ENCODE measurements at regions not wholly inside any gene's neighbourhood (a gene's known extent, or its start where the extent isn't known, plus 50 kb on each side); places are given as distances from the start of the nearest gene placed in this dataset.

GRCh38 chr9:107624234-107624948, 134.8 kb upstream of the KLF4 start:
- ATAC-seq (no peak), FAIRE-seq (no peak), DNase-seq (ENCODE audit: low spot score) (no peak)
- intact Hi-C loops (cut with micrococcal nuclease; ENCODE audit: unreplicated experiment) (no loop called here), in situ Hi-C loops (cut with HindIII; ENCODE audit: extremely low pct_ligation_motif_present, low pct_unique_long_range_greater_than_20kb) (no loop called here)
- Histone ChIP-seq H3K36me3 (replicated peaks in 1 of 2; ENCODE audit: control insufficient read depth in 1 of 2, insufficient read depth in 2 of 2, low read length in 2 of 2) (no peaks in the 10 kb centered on the region), H3K9ac (ENCODE audit: insufficient read depth, low read depth, low read length) (no peak overlapping the region), H3K9me3 (ENCODE audit: low read length) (no peaks in the 10 kb centered on the region), H3K4me2 (ENCODE audit: low read depth, low read length) (no peak overlapping the region), H3K27ac (ENCODE audit: extremely low read length, insufficient read depth, low read length) (no peak overlapping the region), H2AFZ (ENCODE audit: low read length) (no peak overlapping the region), H3K79me2 (ENCODE audit: insufficient read depth, low read length) (no peaks in the 10 kb centered on the region), H4K20me1 (ENCODE audit: insufficient read depth, low read length) (no peaks in the 10 kb centered on the region), H3K4me3 (replicated peaks in 1 of 3; ENCODE audit: insufficient read depth in 1 of 3, low read depth in 2 of 3, low read length in 3 of 3) (no peak overlapping the region), H3K27me3 (ENCODE audit: control insufficient read depth in 1 of 2, insufficient read depth in 2 of 2, low read length in 2 of 2) (peaks cover 0 to 3% of the 10 kb centered on the region in 2 experiments; a peak in 3 of 5 replicates), H3K4me1 (ENCODE audit: insufficient read depth, low read length) (no peaks in the 10 kb centered on the region)
- 48% methylated on average over 15 of the region's 15 CpGs for WGBS (ENCODE audit: low lambda C conversion rate)
- TF ChIP-seq GLI4 (CRISPR knock-in tag; IDR thresholded peaks at IDR 0.05; ENCODE audit: borderline replicate concordance) (no peak), EP300 (IDR thresholded peaks at IDR 0.05; ENCODE audit: low read depth in 2 of 2, low read length in 2 of 2) (no peak), EP300 (CRISPR knock-in tag; IDR thresholded peaks at IDR 0.05; ENCODE audit: borderline replicate concordance) (no peak), ZNF552 (CRISPR knock-in tag; IDR thresholded peaks at IDR 0.05; ENCODE audit: borderline replicate concordance) (no peak), SMC3 (IDR thresholded peaks at IDR 0.05; ENCODE audit: low read length) (no peak), THYN1 (CRISPR knock-in tag; IDR thresholded peaks at IDR 0.05; ENCODE audit: borderline replicate concordance, low read depth) (no peak), STAT5B (CRISPR knock-in tag; IDR thresholded peaks at IDR 0.05) (no peak), SMARCE1 (IDR thresholded peaks at IDR 0.05; ENCODE audit: borderline replicate concordance) (no peak), ZFP36L2 (CRISPR knock-in tag; IDR thresholded peaks at IDR 0.05) (no peak)
- TF ChIP-seq, protein P1, sequence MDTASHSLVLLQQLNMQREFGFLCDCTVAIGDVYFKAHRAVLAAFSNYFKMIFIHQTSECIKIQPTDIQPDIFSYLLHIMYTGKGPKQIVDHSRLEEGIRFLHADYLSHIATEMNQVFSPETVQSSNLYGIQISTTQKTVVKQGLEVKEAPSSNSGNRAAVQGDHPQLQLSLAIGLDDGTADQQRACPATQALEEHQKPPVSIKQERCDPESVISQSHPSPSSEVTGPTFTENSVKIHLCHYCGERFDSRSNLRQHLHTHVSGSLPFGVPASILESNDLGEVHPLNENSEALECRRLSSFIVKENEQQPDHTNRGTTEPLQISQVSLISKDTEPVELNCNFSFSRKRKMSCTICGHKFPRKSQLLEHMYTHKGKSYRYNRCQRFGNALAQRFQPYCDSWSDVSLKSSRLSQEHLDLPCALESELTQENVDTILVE (CRISPR knock-in tag; IDR thresholded peaks at IDR 0.05) = no peak
- TF ChIP-seq, protein P2, sequence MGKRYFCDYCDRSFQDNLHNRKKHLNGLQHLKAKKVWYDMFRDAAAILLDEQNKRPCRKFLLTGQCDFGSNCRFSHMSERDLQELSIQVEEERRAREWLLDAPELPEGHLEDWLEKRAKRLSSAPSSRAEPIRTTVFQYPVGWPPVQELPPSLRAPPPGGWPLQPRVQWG (CRISPR knock-in tag; IDR thresholded peaks at IDR 0.05; ENCODE audit: borderline replicate concordance, low read depth) = no peak
- TF ChIP-seq, protein P3, sequence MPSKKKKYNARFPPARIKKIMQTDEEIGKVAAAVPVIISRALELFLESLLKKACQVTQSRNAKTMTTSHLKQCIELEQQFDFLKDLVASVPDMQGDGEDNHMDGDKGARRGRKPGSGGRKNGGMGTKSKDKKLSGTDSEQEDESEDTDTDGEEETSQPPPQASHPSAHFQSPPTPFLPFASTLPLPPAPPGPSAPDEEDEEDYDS (CRISPR knock-in tag; IDR thresholded peaks at IDR 0.05) = no peak
- POLR2A ChIA-PET = no interaction called here
- CTCF ChIA-PET (ENCODE audit: low intra/inter-chr PET ratio, low total read pairs) = no interaction called here
- no TSS peak for BruUV-seq (replicated peaks)

Measured in HepG2 (cell line).